ENCODE measurements at regions not wholly inside any gene's neighbourhood (a gene's known extent, or its start where the extent isn't known, plus 50 kb on each side); places are given as distances from the start of the nearest gene placed in this dataset.

DNA sequence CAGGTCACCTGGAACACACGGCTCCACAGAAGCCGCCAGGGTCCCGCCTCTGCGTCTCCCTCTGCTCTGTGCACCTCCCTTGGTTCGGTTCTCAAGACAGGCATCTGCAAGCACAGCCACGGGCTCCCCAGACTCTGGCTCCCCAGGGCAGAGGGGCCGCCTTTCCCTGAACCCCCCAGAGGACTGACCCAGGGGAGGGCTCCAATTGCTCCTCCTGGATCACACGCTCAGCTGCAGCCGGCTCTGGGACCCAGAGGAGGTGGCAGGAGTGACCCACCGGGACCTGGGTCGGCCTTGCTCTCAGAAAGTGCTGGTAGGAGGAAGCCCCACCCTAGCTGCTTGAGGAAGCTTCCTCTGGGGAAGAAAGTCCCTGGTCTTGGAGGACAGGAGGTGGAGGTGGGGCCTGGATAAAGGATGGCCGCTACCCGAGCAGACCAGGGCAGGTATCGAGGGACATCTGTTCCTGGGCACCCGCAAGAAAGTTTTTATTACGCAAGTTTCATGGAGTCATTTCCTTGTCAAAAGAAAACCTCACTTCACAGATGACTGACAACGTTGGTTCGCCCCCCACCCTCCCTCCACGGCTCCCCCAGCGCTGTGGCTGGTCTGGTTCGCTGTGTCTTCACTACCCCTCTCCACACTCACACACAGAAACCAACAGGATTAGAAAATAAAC, 103.9 kb upstream of the AFDN start:
- no peak for TF ChIP-seq POLR2A (IDR thresholded peaks at IDR 0.05; ENCODE audit: extremely low read depth, insufficient read length)
- TF ChIP-seq, protein P1, sequence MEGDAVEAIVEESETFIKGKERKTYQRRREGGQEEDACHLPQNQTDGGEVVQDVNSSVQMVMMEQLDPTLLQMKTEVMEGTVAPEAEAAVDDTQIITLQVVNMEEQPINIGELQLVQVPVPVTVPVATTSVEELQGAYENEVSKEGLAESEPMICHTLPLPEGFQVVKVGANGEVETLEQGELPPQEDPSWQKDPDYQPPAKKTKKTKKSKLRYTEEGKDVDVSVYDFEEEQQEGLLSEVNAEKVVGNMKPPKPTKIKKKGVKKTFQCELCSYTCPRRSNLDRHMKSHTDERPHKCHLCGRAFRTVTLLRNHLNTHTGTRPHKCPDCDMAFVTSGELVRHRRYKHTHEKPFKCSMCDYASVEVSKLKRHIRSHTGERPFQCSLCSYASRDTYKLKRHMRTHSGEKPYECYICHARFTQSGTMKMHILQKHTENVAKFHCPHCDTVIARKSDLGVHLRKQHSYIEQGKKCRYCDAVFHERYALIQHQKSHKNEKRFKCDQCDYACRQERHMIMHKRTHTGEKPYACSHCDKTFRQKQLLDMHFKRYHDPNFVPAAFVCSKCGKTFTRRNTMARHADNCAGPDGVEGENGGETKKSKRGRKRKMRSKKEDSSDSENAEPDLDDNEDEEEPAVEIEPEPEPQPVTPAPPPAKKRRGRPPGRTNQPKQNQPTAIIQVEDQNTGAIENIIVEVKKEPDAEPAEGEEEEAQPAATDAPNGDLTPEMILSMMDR (IDR thresholded peaks at IDR 0.05; ENCODE audit: low read depth, low read length), result no peak
